Activated CD8-positive, alpha-beta T cell treated with anti-CD3 and anti-CD28 coated beads for 36 hours (primary cell): ENCODE measurements at regions not wholly inside any gene's neighbourhood (a gene's known extent, or its start where the extent isn't known, plus 50 kb on each side); places are given as distances from the start of the nearest gene placed in this dataset.

Experiments
- ATAC-seq: fragments of 200-7000 bp; cut with Tn5 transposase; one replicate; pipeline ENCODE4 v1.10.0; 2021; ENCODE audit warnings: mild to moderate bottlenecking, moderate library complexity
- CTCF ChIA-PET: fragments of 350-600 bp; sonication (Branson Sonifier 250); formaldehyde crosslinking; loops from one replicate; lab custom pipeline; 2021; ENCODE audit warnings: antibody characterized with exemption; lab: Charles Lee
- POLR2A ChIA-PET: fragments of 350-600 bp; sonication (Branson Sonifier 250); formaldehyde crosslinking; loops from one replicate; lab custom pipeline; 2021; ENCODE audit warnings: antibody characterized with exemption; lab: Charles Lee
- DNase-seq: peaks from one replicate; pipeline ENCODE4 v3.0.0-alpha.2; 2020
- H3K27ac Mint-ChIP-seq: one replicate; pipeline ENCODE4 v1.8.0; 2021; ENCODE audit warnings: mild to moderate bottlenecking, mixed read lengths
- H3K27me3 Mint-ChIP-seq: one replicate; pipeline ENCODE4 v1.8.0; 2021; ENCODE audit warnings: mixed read lengths
- H3K36me3 Mint-ChIP-seq: one replicate; pipeline ENCODE4 v1.8.0; 2021; ENCODE audit warnings: low read depth, mixed read lengths
- H3K4me1 Mint-ChIP-seq: one replicate; pipeline ENCODE4 v1.8.0; 2021; ENCODE audit warnings: low read depth, mixed read lengths
- H3K4me3 Mint-ChIP-seq: one replicate; pipeline ENCODE4 v1.8.0; 2021; ENCODE audit warnings: mild to moderate bottlenecking, moderate library complexity, mixed read lengths
- H3K9me3 Mint-ChIP-seq: one replicate; pipeline ENCODE4 v1.8.0; 2021; ENCODE audit warnings: mixed read lengths
- intact Hi-C: fragments of 100-400 bp; cut with micrococcal nuclease; formaldehyde crosslinking; loops from one replicate; pipeline ENCODE4 v1.10.0; 2022
- TF ChIP-seq, protein P1 (sequence below): fragments of 200-600 bp; IDR thresholded peaks from one replicate; pipeline ENCODE4 v1.8.0; 2022; ENCODE audit warnings: antibody characterized with exemption, mild to moderate bottlenecking

DNA sequence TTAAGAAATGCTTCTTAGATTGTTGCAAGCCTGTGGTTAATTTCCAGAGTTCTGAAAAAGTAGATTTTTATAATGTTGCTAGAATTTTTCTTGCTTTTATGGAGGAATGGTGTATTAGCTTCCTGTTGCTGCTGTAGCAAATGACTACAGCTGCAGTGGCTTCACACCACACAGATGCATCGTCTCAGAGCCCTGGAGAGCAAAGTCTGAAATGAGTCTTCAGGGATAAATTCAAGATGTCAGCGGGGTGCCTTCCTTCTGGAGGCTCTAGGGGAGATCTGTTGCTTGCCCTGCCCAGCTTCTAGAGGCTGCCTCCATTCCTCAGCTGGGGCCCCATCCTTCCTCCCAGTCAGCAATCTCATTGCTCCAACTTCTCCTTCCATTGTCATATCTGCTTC lies 187.8 kb downstream of the ZNF516 start:
- no peaks in the 10 kb centered on the region for H3K4me1 Mint-ChIP-seq
- peaks cover 6% of the 10 kb centered on the region for H3K27me3 Mint-ChIP-seq
- no peaks in the 10 kb centered on the region for H3K36me3 Mint-ChIP-seq
- H3K27ac Mint-ChIP-seq, result no peak overlapping the region
- intact Hi-C loops, result no loop called here
- DNase-seq, result no peak
- ChIA-PET CTCF (interaction anchor here (1.0 to 1.7 kb wide), 3 partner anchors 8 to 35 kb away, joined by 3 to 4 read pairs (median 3); no protein-coding TSS in a partner anchor), POLR2A (interaction anchor here (1.1 kb wide), 1 partner anchor 880 kb away, joined by 3 read pairs; the partner anchor contains the start of gene SMIM21)
- no peak for ATAC-seq
- no peaks in the 10 kb centered on the region for H3K9me3 Mint-ChIP-seq
- TF ChIP-seq, protein P1, sequence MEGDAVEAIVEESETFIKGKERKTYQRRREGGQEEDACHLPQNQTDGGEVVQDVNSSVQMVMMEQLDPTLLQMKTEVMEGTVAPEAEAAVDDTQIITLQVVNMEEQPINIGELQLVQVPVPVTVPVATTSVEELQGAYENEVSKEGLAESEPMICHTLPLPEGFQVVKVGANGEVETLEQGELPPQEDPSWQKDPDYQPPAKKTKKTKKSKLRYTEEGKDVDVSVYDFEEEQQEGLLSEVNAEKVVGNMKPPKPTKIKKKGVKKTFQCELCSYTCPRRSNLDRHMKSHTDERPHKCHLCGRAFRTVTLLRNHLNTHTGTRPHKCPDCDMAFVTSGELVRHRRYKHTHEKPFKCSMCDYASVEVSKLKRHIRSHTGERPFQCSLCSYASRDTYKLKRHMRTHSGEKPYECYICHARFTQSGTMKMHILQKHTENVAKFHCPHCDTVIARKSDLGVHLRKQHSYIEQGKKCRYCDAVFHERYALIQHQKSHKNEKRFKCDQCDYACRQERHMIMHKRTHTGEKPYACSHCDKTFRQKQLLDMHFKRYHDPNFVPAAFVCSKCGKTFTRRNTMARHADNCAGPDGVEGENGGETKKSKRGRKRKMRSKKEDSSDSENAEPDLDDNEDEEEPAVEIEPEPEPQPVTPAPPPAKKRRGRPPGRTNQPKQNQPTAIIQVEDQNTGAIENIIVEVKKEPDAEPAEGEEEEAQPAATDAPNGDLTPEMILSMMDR, result no peak
- H3K4me3 Mint-ChIP-seq, result no peak overlapping the region

DNA sequence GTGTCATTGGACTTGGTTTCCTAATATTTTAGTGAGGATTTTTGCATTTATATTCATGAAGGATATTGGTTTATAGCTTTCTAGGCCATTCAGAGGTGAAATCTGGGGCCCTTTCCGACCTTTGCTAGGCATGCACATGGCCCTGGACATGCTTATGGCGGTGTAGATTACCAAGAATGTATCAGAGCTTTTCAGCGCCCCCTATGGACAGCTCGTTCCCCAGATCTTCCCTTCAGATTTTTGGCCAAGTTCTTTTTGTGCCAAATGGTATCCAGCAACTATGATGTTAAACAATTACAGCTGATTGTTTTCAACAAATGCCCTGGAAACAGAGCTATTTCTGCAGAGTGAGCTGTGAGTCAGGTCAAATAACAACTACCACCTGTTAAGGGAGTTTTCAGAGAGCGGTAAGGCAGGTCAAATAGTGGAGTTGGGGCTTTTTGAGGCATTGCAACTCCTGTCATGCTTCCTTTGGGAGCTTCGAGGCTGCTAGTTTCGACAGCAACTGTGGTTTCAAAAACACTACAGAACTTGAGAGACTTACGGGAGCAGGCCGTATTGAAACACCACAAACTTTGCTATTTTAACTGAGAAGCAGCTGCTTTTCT lies 188.3 kb downstream of the ZNF516 start:
- intact Hi-C loops, result no loop called here
- TF ChIP-seq, protein P1, result no peak
- DNase-seq (peak; percentile 23), ATAC-seq (no peak)
- Mint-ChIP-seq H3K27me3 (peaks cover 4% of the 10 kb centered on the region), H3K27ac (no peak overlapping the region), H3K36me3 (no peaks in the 10 kb centered on the region), H3K4me3 (no peak overlapping the region), H3K4me1 (no peaks in the 10 kb centered on the region), H3K9me3 (no peaks in the 10 kb centered on the region)
- POLR2A ChIA-PET, result interaction anchor here (0.8 to 1.1 kb wide), 2 partner anchors 10 to 879 kb away, joined by 3 read pairs; partner anchors contain the start of gene SMIM21
- CTCF ChIA-PET, result interaction anchor here (1.0 to 1.7 kb wide), 3 partner anchors 9 to 35 kb away, joined by 3 to 4 read pairs (median 3); no protein-coding TSS in a partner anchor

DNA sequence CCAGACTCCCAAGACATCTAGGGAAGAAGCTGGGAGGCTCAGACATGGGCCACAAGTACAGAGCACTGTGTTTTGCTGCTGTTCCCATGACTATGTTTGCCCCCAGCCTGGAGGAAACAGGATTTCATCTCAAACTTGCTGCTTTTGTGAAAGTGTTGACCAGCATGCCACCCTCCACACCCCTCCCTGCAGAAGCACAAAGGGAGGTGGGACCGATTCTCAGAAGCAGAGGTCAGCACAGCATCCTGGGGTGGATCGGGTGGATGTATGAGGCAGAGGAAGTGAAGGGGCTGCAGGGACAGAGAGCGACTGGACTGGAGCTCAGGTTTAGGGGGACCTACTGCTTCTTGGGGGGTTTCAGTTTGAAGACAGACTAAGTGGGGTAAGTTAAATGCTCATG lies 209.2 kb downstream of the ZNF516 start:
- H3K27ac Mint-ChIP-seq, result no peak overlapping the region
- peaks cover 5% of the 10 kb centered on the region for H3K9me3 Mint-ChIP-seq
- TF ChIP-seq, protein P1, result no peak
- H3K4me1 Mint-ChIP-seq, result no peaks in the 10 kb centered on the region
- ChIA-PET POLR2A (no interaction called here), CTCF (no interaction called here)
- no peak for DNase-seq
- intact Hi-C loops, result no loop called here
- H3K27me3 Mint-ChIP-seq, result peaks cover 14% of the 10 kb centered on the region
- ATAC-seq, result no peak
- H3K4me3 Mint-ChIP-seq, result no peak overlapping the region
- H3K36me3 Mint-ChIP-seq, result no peaks in the 10 kb centered on the region

DNA sequence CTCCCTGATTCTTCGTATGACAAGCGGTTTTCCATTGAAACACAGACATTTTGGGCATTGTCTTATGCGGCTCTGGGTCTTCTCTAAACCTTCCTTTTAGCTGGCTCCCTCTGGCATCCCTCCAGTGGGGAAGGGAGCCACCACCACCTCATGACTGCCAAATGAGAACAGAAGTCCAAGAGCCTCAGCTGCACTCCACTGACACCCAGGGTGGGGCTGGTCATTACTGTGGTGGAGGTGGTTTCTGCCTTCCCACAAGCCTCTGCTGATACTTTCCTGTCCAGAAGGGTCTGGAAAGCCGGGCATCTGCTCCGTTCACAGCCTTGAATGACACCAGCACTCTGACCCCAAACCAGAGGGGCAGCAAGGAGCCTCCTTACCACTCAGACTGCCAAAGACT lies 213.5 kb downstream of the ZNF516 start:
- H3K9me3 Mint-ChIP-seq, result peaks cover 2% of the 10 kb centered on the region

DNA sequence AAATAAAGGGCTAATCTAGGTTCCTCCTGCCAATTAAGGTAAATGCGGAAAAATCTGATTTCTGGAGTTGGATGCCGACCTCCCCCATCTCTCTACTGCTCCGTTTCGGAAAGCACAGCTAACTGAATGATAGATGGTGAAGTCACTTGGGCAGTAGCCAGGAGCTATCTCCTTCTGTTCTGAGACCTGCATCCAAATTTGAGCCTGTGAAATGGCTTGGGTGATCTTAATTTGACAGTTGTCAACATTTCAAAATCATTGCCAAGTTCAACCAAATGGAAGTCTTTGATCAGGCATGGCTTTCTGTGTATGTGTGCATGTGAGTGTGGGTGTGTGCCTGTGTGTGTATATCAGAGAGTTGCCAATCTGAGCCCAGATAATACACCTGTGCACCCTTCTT lies 217.2 kb downstream of the ZNF516 start:
- DNase-seq, result no peak
- ATAC-seq, result no peak
- ChIA-PET POLR2A (no interaction called here), CTCF (no interaction called here)
- Mint-ChIP-seq H3K27ac (no peak overlapping the region), H3K27me3 (peaks cover 2% of the 10 kb centered on the region), H3K36me3 (no peaks in the 10 kb centered on the region), H3K4me1 (no peaks in the 10 kb centered on the region), H3K4me3 (no peak overlapping the region), H3K9me3 (no peaks in the 10 kb centered on the region)
- TF ChIP-seq, protein P1, result no peak
- intact Hi-C loops, result no loop called here

More for the DNA sequence above, 213.5 kb downstream of the ZNF516 start:
- H3K4me3 Mint-ChIP-seq, result no peak overlapping the region
- intact Hi-C loops, result no loop called here
- POLR2A ChIA-PET, result no interaction called here
- H3K27ac Mint-ChIP-seq, result no peak overlapping the region
- CTCF ChIA-PET, result no interaction called here
- ATAC-seq (no peak), DNase-seq (no peak)
- H3K4me1 Mint-ChIP-seq, result no peaks in the 10 kb centered on the region
- H3K36me3 Mint-ChIP-seq, result no peaks in the 10 kb centered on the region
- TF ChIP-seq, protein P1, result no peak
- H3K27me3 Mint-ChIP-seq, result peaks cover 16% of the 10 kb centered on the region
